OCI-LY1 (cell line): ENCODE measurements at regions not wholly inside any gene's neighbourhood (a gene's known extent, or its start where the extent isn't known, plus 50 kb on each side); places are given as distances from the start of the nearest gene placed in this dataset.

ENCODE experiments used
- H2AFZ ChIP-seq: fragments of 200-600 bp; sonication (generic), shearing (Covaris generic); 2 replicates; pipeline ENCODE4 v1.6.0; 2014; ENCODE audit warnings: antibody characterized with exemption, mild to moderate bottlenecking, low read length
- H3F3A ChIP-seq: fragments of 200-600 bp; sonication (generic), shearing (Covaris generic); 2 replicates; pipeline ENCODE4 v1.6.0; 2014; ENCODE audit warnings: mild to moderate bottlenecking, antibody characterized with exemption, low read length, moderate library complexity; ENCODE audit not compliant: insufficient read depth
- H3K27ac ChIP-seq: fragments of 200-600 bp; sonication (generic); 2 replicates; pipeline ENCODE4 v1.5.1; 2014; ENCODE audit warnings: low read length, mixed run types, mild to moderate bottlenecking, low read depth; ENCODE audit not compliant: poor library complexity, severe bottlenecking
- H3K27me3 ChIP-seq: fragments of 200-600 bp; sonication (generic); 2 replicates; pipeline ENCODE4 v1.6.0; 2014; ENCODE audit warnings: antibody characterized with exemption, mild to moderate bottlenecking, low read length, moderate library complexity; ENCODE audit not compliant: insufficient read depth
- H3K36me3 ChIP-seq: fragments of 200-600 bp; sonication (generic); 2 replicates; pipeline ENCODE4 v1.6.1; 2014; ENCODE audit warnings: mild to moderate bottlenecking, antibody characterized with exemption, low read length, moderate library complexity, mixed read lengths; ENCODE audit not compliant: insufficient read depth
- H3K4me1 ChIP-seq: fragments of 200-600 bp; sonication (generic); 2 replicates; pipeline ENCODE4 v1.5.1; 2014; ENCODE audit warnings: mild to moderate bottlenecking, low read length, moderate library complexity; ENCODE audit not compliant: insufficient read depth, severe bottlenecking
- H3K4me2 ChIP-seq: fragments of 200-600 bp; sonication (generic), shearing (Covaris generic); 2 replicates; pipeline ENCODE4 v1.6.1; 2014; ENCODE audit warnings: low read length
- H3K4me3 ChIP-seq: fragments of 200-600 bp; sonication (generic); 2 replicates; pipeline ENCODE4 v1.5.1; 2014; ENCODE audit warnings: low read length, low read depth, mild to moderate bottlenecking, mixed read lengths; ENCODE audit not compliant: poor library complexity, severe bottlenecking
- H3K79me2 ChIP-seq: fragments of 200-600 bp; shearing (Covaris generic); 2 replicates; pipeline ENCODE4 v1.6.1; 2016; ENCODE audit warnings: mixed run types, low read length, mixed read lengths; ENCODE audit not compliant: insufficient read depth
- H3K9ac ChIP-seq: fragments of 200-600 bp; sonication (generic), shearing (Covaris generic); 2 replicates; pipeline ENCODE4 v1.6.1; 2014; ENCODE audit warnings: mild to moderate bottlenecking, low read length, mixed read lengths
- H3K9me2 ChIP-seq: fragments of 200-600 bp; sonication (generic), shearing (Covaris generic); 2 replicates; pipeline ENCODE4 v1.6.1; 2014; ENCODE audit warnings: low read depth, mild to moderate bottlenecking, low read length, mixed read lengths
- H3K9me3 ChIP-seq: fragments of 200-600 bp; shearing (Covaris generic); 2 replicates; pipeline ENCODE4 v1.6.1; 2014; ENCODE audit warnings: low read length, mixed read lengths
- H4K20me1 ChIP-seq: fragments of 200-600 bp; sonication (generic), shearing (Covaris generic); 2 replicates; pipeline ENCODE4 v1.6.0; 2016; ENCODE audit warnings: mild to moderate bottlenecking, low read length; ENCODE audit not compliant: insufficient read depth
- CTCF ChIP-seq: fragments of 200-600 bp; sonication (generic), shearing (Covaris generic); IDR thresholded peaks from 2 replicates; pipeline ENCODE4 v1.5.1; 2017; ENCODE audit warnings: mild to moderate bottlenecking, antibody characterized with exemption, low read length, moderate library complexity, mixed read lengths
- EZH2 ChIP-seq: fragments of 200-600 bp; sonication (generic), shearing (Covaris generic); IDR thresholded peaks from 2 replicates; pipeline ENCODE4 v1.8.0; 2017; ENCODE audit warnings: borderline replicate concordance, mixed run types, mild to moderate bottlenecking, antibody characterized with exemption, low read length, moderate library complexity, mixed read lengths

- no peaks in the 10 kb centered on the region for H3K79me2 ChIP-seq
- H2AFZ ChIP-seq: no peak overlapping the region
- no peaks in the 10 kb centered on the region for H3K9me3 ChIP-seq
- no peak overlapping the region for H3K9ac ChIP-seq
- TF ChIP-seq CTCF (no peak), EZH2 (no peak)
- H3K4me3 ChIP-seq: no peak overlapping the region
- no peaks in the 10 kb centered on the region for H3F3A ChIP-seq
- no peaks in the 10 kb centered on the region for H3K9me2 ChIP-seq
- no peaks in the 10 kb centered on the region for H3K36me3 ChIP-seq
- no peaks in the 10 kb centered on the region for H4K20me1 ChIP-seq
- H3K4me2 ChIP-seq: no peak overlapping the region
- no peak overlapping the region for H3K27ac ChIP-seq
- H3K4me1 ChIP-seq: no peaks in the 10 kb centered on the region
- H3K27me3 ChIP-seq: no peaks in the 10 kb centered on the region
Measured at GRCh38 chr4:113828702-113829101, 67.2 kb upstream of the CAMK2D start.

- Histone ChIP-seq H3K9me3 (no peaks in the 10 kb centered on the region), H4K20me1 (no peaks in the 10 kb centered on the region), H3K4me1 (no peaks in the 10 kb centered on the region), H3K9me2 (no peaks in the 10 kb centered on the region), H2AFZ (no peak overlapping the region), H3K27ac (no peak overlapping the region), H3K36me3 (no peaks in the 10 kb centered on the region), H3K9ac (no peak overlapping the region), H3K4me3 (no peak overlapping the region), H3F3A (no peaks in the 10 kb centered on the region), H3K4me2 (no peak overlapping the region), H3K27me3 (no peaks in the 10 kb centered on the region), H3K79me2 (no peaks in the 10 kb centered on the region)
- TF ChIP-seq CTCF (no peak), EZH2 (no peak)
Measured at GRCh38 chr4:113827285-113827684, 65.7 kb upstream of the CAMK2D start.

- Histone ChIP-seq H3K27ac (no peak overlapping the region), H3K4me1 (no peaks in the 10 kb centered on the region), H3K9ac (no peak overlapping the region), H3K9me3 (no peaks in the 10 kb centered on the region), H4K20me1 (no peaks in the 10 kb centered on the region), H3K4me3 (no peak overlapping the region), H3F3A (no peaks in the 10 kb centered on the region), H3K79me2 (no peaks in the 10 kb centered on the region), H3K9me2 (no peaks in the 10 kb centered on the region), H3K27me3 (no peaks in the 10 kb centered on the region), H2AFZ (no peak overlapping the region), H3K36me3 (no peaks in the 10 kb centered on the region), H3K4me2 (no peak overlapping the region)
- TF ChIP-seq EZH2: no peak
Measured at GRCh38 chr4:113826421-113826820, 64.9 kb upstream of the CAMK2D start.

GRCh38 chr4:113825272-113825671 is 63.7 kb upstream of the CAMK2D start:
- no peak overlapping the region for H3K4me2 ChIP-seq

More at GRCh38 chr4:113825272-113825671, 63.7 kb upstream of the CAMK2D start:
- H4K20me1 ChIP-seq: no peaks in the 10 kb centered on the region
- H3K4me3 ChIP-seq: no peak overlapping the region
- H3K27me3 ChIP-seq: no peaks in the 10 kb centered on the region
- H3K36me3 ChIP-seq: no peaks in the 10 kb centered on the region
- H3F3A ChIP-seq: no peaks in the 10 kb centered on the region
- no peaks in the 10 kb centered on the region for H3K9me2 ChIP-seq
- TF ChIP-seq EZH2: no peak
- no peak for TF ChIP-seq CTCF
- no peak overlapping the region for H3K9ac ChIP-seq
- no peak overlapping the region for H2AFZ ChIP-seq
- H3K27ac ChIP-seq: no peak overlapping the region
- H3K4me1 ChIP-seq: no peaks in the 10 kb centered on the region
- H3K79me2 ChIP-seq: no peaks in the 10 kb centered on the region
- H3K9me3 ChIP-seq: no peaks in the 10 kb centered on the region
